KMS-11 (cell line): ENCODE measurements at regions not wholly inside any gene's neighbourhood (a gene's known extent, or its start where the extent isn't known, plus 50 kb on each side); places are given as distances from the start of the nearest gene placed in this dataset.

Experiments
- H2AFZ ChIP-seq: fragments of 200-600 bp; sonication (generic); 2 replicates; pipeline ENCODE4 v1.6.1; 2016; ENCODE audit warnings: antibody characterized with exemption, mixed run types, low read depth
- H3K27ac ChIP-seq: fragments of 200-600 bp; sonication (generic); 2 replicates; pipeline ENCODE4 v1.6.1; 2016; ENCODE audit warnings: mild to moderate bottlenecking, mixed run types
- H3K27me3 ChIP-seq: fragments of 200-600 bp; sonication (generic); 2 replicates; pipeline ENCODE4 v1.6.1; 2017; ENCODE audit warnings: mild to moderate bottlenecking, low read depth, mixed run types, moderate library complexity; ENCODE audit not compliant: insufficient read depth
- H3K36me3 ChIP-seq: fragments of 200-600 bp; sonication (generic); 2 replicates; pipeline ENCODE4 v1.6.1; 2017; ENCODE audit warnings: mild to moderate bottlenecking, mixed run types; ENCODE audit not compliant: insufficient read depth
- H3K4me1 ChIP-seq: fragments of 200-600 bp; sonication (generic); 2 replicates; pipeline ENCODE4 v1.6.1; 2016; ENCODE audit warnings: mild to moderate bottlenecking, low read depth, mixed run types; ENCODE audit not compliant: poor library complexity, severe bottlenecking
- H3K4me2 ChIP-seq: fragments of 200-600 bp; sonication (generic); 2 replicates; pipeline ENCODE4 v1.7.0; 2016; ENCODE audit warnings: mild to moderate bottlenecking, mixed run types
- H3K4me3 ChIP-seq: fragments of 200-600 bp; sonication (generic); IDR thresholded peaks from 2 replicates; pipeline ENCODE4 v1.6.1; 2017; ENCODE audit warnings: low read depth, low read length, mixed read lengths; ENCODE audit not compliant: insufficient read depth
- H3K79me2 ChIP-seq: fragments of 200-600 bp; sonication (generic); 2 replicates; pipeline ENCODE4 v1.6.1; 2016; ENCODE audit warnings: low read depth, mixed run types; ENCODE audit not compliant: insufficient read depth
- H3K9ac ChIP-seq: fragments of 200-600 bp; sonication (generic); 2 replicates; pipeline ENCODE4 v1.6.1; 2016; ENCODE audit warnings: mild to moderate bottlenecking, mixed run types
- H4K20me1 ChIP-seq: fragments of 200-600 bp; sonication (generic); 2 replicates; pipeline ENCODE4 v1.6.1; 2016; ENCODE audit warnings: mild to moderate bottlenecking, mixed run types; ENCODE audit not compliant: insufficient read depth
- TF ChIP-seq, protein P1 (sequence below): fragments of 200-600 bp; sonication (generic); conservative IDR thresholded peaks from 2 replicates; pipeline ENCODE4 v1.6.1; 2017; ENCODE audit warnings: low read depth, mild to moderate bottlenecking, antibody characterized with exemption, low read length, moderate library complexity, mixed read lengths

DNA sequence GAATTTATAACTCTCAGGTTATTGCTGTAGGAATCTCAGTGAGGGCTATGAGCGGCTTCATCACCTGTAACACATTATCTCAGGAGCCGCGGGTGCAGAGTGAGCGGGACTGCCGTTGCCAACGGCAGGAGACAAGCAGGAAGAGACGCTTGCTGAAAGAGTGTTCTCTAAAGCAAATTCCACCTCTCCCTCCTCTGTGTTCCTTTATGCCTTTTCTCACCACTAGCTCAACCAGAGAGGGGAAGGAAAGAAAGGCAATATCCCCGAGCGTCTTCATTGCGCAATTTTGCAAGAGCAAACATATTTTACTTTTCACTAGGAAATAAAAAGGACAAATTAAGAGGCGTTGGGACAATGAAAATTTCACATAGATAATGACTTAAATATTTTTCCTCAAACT lies 185.2 kb upstream of the EXOC2 start:
- H3K4me3 ChIP-seq: no peak overlapping the region
- H3K27ac ChIP-seq: no peak overlapping the region
- no peaks in the 10 kb centered on the region for H4K20me1 ChIP-seq
- TF ChIP-seq, protein P1, sequence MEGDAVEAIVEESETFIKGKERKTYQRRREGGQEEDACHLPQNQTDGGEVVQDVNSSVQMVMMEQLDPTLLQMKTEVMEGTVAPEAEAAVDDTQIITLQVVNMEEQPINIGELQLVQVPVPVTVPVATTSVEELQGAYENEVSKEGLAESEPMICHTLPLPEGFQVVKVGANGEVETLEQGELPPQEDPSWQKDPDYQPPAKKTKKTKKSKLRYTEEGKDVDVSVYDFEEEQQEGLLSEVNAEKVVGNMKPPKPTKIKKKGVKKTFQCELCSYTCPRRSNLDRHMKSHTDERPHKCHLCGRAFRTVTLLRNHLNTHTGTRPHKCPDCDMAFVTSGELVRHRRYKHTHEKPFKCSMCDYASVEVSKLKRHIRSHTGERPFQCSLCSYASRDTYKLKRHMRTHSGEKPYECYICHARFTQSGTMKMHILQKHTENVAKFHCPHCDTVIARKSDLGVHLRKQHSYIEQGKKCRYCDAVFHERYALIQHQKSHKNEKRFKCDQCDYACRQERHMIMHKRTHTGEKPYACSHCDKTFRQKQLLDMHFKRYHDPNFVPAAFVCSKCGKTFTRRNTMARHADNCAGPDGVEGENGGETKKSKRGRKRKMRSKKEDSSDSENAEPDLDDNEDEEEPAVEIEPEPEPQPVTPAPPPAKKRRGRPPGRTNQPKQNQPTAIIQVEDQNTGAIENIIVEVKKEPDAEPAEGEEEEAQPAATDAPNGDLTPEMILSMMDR: no peak
- no peaks in the 10 kb centered on the region for H3K36me3 ChIP-seq
- H3K27me3 ChIP-seq: no peaks in the 10 kb centered on the region
- H3K4me1 ChIP-seq: no peaks in the 10 kb centered on the region
- no peak overlapping the region for H2AFZ ChIP-seq
- no peak overlapping the region for H3K9ac ChIP-seq
- H3K79me2 ChIP-seq: no peaks in the 10 kb centered on the region
- no peak overlapping the region for H3K4me2 ChIP-seq

DNA sequence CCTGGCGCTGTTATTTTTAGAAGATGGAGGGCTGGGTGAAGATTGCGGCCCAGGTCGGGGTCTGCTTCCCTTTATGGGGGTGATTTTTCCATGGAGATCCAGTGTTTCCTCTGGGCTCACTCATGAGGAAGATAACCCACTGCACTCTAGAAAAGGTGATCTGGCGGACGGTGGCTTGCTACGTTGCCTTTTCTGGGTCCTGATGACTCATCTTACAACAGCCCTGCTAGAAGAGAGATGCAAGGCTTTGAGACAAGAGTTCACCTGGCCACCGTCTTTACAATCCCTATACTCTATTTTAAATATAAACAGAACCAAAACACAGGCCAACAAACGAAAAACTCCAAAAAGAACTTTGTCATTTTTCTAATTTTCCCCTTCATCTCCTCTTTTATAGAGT lies 182.1 kb upstream of the EXOC2 start:
- Histone ChIP-seq H3K79me2 (no peaks in the 10 kb centered on the region), H3K4me1 (no peaks in the 10 kb centered on the region), H4K20me1 (no peaks in the 10 kb centered on the region), H3K27me3 (no peaks in the 10 kb centered on the region), H3K27ac (no peak overlapping the region), H2AFZ (no peak overlapping the region), H3K36me3 (no peaks in the 10 kb centered on the region), H3K4me2 (no peak overlapping the region), H3K4me3 (no peak overlapping the region), H3K9ac (no peak overlapping the region)
- TF ChIP-seq, protein P1: no peak

DNA sequence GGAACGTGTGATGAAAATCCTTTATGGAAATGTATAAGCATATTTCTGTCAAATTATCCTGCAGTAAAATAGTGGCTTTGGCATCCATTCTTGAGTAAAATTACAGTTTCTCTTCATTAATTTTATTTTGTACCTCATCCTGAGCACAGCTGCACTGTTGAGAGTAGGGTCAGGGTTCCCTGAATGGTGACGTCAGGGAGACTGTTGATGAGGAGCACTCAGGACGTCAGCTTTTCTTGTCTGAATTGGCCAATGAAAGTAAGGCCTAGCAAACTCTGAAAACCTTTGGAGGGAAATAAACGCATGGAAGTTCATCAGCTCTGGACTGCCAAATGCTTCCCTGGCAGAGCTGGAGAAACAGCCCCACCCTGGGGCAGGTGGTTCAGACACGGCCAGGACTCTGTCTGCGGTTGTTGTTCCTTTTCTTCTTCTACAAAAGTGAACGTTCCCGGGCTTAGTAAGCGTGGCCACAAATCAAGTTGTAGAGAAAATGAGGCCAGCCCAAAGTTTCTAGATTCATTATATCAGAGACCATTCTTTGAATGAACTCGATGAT lies 179.7 kb upstream of the EXOC2 start:
- no peak overlapping the region for H3K27ac ChIP-seq
- no peak overlapping the region for H2AFZ ChIP-seq
- TF ChIP-seq, protein P1: no peak
- H3K4me1 ChIP-seq: no peaks in the 10 kb centered on the region
- no peak overlapping the region for H3K4me2 ChIP-seq
- no peak overlapping the region for H3K9ac ChIP-seq
- H3K27me3 ChIP-seq: no peaks in the 10 kb centered on the region
- no peaks in the 10 kb centered on the region for H3K79me2 ChIP-seq
- no peak overlapping the region for H3K4me3 ChIP-seq
- H3K36me3 ChIP-seq: no peaks in the 10 kb centered on the region
- H4K20me1 ChIP-seq: no peaks in the 10 kb centered on the region

DNA sequence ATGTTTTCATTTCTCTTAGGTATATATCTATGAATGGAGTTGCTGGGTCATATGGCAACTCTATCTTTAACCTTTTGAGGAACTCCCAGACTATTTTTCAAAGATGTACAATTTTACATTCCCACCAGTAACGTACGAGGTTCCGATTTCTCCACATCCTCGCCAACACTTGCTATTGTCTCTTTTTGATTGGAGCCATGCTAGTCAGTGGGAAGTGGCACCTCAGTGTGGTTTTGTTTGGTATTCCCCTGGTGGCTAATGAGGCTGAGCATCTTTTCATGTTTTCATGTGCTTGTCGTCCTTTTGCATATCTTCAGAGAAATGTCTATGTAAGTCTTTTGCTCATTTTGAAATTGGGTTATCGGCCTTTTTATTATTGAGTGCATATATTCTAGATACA lies 178.6 kb upstream of the EXOC2 start:
- Histone ChIP-seq H3K36me3 (no peaks in the 10 kb centered on the region), H4K20me1 (no peaks in the 10 kb centered on the region), H3K4me3 (no peak overlapping the region), H3K4me1 (peaks cover 4% of the 10 kb centered on the region), H3K27ac (no peak overlapping the region), H3K27me3 (no peaks in the 10 kb centered on the region), H2AFZ (no peak overlapping the region), H3K9ac (no peak overlapping the region), H3K79me2 (no peaks in the 10 kb centered on the region), H3K4me2 (no peak overlapping the region)
- TF ChIP-seq, protein P1: no peak

DNA sequence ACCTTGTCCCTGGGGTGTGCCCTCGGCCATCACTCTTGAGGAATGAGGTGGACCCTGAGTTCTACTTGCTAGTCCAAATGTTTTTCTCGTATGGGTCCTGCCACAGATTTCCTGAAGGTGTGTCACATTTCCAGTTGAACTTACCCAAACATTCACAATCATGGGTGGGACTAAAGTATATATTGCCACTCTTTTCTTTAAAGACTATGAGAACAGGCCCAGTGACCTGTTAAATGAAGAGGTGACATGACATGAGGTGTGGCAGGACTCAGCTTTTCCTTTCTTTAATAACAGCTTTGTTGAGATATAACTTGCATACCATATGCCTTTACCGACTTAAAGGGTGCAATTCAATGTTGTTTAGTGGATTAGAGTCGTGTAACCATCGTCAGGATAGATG lies 177.2 kb upstream of the EXOC2 start:
- TF ChIP-seq, protein P1: no peak

More for the DNA sequence above, 177.2 kb upstream of the EXOC2 start:
- Histone ChIP-seq H4K20me1 (no peaks in the 10 kb centered on the region), H3K79me2 (no peaks in the 10 kb centered on the region), H3K9ac (no peak overlapping the region), H3K27ac (no peak overlapping the region), H3K4me2 (no peak overlapping the region), H3K36me3 (no peaks in the 10 kb centered on the region), H3K4me1 (peaks cover 8% of the 10 kb centered on the region), H3K27me3 (no peaks in the 10 kb centered on the region), H2AFZ (no peak overlapping the region), H3K4me3 (no peak overlapping the region)
